Activated CD4-positive, CD25-positive, alpha-beta regulatory T cell treated with anti-CD3 and anti-CD28 coated beads, Interleukin-2, amount 50 U/mL, for 16 hours (primary cell): ENCODE measurements at regions not wholly inside any gene's neighbourhood (a gene's known extent, or its start where the extent isn't known, plus 50 kb on each side); places are given as distances from the start of the nearest gene placed in this dataset.

Experiments used
- DNase-seq: peaks from one replicate; pipeline ENCODE4 v3.0.0-alpha.2; 2020; ENCODE audit warnings: low read depth, low spot score

GRCh38 chr2:64283641-64284361 lies 139.6 kb upstream of the PELI1 start:
- no peak for DNase-seq

- DNase-seq, result no peak
These were observed 140.5 kb upstream of the PELI1 start for GRCh38 chr2:64284751-64285150.

DNA sequence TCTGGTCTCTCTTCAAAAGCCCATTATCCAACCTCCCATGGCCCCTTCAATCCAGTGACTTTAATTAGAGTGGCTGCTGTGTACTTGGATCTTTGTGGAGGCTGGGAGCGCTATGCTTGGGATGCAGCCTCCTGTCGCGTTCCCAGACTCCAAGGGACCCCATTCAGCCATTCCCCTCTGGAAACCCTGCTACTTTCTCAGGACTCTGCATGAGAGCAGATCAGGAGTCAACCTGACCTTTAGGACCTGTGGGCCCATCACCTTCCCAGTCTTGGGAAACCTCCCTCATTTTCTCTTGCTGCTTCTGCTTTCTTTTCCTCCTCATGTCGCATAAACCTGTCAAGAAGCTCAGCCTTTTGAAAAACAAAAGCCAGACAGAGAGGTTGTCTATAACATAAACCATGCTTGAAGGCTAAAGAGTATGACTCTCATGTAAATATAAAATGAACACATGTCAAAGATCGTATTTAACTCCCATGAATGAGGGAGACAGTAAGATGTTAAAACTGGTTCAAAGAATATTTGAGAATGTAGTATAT lies 143.1 kb upstream of the PELI1 start:
- DNase-seq, result no peak

DNA sequence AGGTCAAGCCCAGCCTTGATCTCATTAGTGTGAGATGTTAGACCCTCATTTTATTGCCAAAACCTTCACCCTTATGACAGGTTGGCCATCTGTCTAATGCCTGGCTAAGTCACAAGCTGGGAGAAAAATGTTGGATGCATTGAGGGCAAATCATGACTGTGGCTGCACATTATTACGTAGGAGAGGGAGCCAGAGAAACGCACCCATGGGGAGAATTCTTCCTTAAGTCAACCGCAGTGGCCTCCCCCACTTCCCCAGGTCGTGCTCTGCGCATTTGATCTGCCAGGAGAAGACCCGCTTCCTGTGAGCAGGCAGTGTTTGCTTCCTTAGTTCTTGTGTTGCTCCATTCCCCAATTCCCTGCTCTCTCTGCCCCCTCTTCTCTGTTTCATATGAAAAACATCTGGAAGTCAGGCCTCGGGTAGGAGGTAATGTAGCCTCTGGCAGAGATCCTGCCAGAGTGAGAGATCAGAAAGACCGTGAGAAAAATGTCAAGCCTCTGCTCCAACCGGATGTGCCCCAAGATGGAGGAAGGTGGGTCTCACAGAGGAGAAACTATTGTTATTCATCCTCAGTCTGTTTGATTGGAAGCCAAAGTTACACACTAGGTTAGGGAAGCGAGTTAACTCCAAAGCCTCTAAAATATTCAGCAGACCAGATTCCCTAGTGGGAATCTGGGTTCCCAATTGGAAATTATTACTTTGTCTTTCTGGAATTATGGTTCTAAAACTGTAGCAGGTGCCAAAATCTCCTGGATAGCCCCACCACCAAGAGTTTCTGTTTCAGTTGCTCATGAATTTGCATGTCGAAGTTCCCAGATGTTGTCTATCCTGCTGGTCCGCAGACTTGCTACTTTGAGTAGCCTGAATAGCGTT lies 144.3 kb upstream of the PELI1 start:
- DNase-seq, result no peak

GRCh38 chr2:64289251-64289650 lies 145.0 kb upstream of the PELI1 start:
- no peak for DNase-seq

DNA sequence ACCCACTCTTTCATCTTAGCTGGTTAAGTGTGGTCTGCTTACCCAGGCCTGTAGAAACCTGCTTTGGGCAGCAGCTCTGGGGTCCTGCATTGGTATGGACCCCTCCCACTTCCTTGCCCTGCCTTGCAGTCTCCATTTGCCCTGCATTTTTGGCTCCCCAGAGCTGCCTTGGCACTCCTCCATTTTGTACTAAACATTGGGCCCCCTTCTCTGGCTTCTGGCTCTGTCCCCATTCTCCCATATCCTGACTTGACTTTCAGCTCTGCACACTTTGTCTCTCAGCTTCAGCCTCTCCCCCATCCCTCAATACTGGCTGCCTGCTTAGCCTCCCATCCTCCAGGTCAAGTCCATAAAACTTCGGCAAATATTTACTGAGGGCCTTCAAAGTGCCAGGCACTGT lies 145.5 kb upstream of the PELI1 start:
- DNase-seq, result no peak

GRCh38 chr2:64291181-64291580 lies 147.0 kb upstream of the PELI1 start:
- DNase-seq, result no peak

- DNase-seq, result no peak
These were observed 151.3 kb upstream of the PELI1 start for GRCh38 chr2:64295326-64296139.

DNA sequence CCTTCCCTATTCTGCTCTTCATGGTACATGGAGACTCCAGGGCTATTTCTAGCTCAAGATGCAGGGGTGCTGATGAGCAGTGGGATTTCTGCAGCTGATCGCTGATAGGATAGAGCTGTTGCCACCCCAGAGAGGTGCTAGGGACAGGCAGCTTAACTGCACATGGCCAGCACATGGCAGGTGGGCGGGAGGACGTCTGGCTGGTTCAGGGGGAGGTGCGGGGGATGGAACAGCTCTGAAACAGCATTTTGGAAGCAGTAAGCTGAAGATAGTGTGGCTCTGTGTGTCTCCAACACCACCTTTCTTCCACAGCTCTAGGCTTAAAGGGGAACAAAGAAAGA lies 151.9 kb upstream of the PELI1 start:
- DNase-seq, result no peak

- DNase-seq, result no peak
These were observed 152.6 kb upstream of the PELI1 start for GRCh38 chr2:64296695-64297346.

DNA sequence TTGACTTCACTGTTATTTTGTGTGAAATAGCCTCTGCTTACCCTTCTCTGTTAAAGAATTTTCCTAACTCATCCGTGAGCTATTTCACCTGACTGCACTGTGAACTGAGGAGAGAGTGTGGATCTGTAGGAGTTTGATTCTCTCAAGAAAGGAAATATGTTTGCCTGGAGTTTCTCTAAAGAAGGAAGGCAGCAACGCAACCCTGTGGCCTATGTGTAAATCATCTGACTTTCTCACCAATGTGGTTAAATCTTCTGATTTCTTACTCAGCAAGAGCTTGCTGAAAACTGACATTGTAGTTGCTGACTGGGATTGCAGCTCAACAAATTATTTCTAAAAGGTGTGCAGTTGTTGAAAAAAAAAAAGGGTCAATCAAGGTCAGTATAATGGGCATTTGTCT lies 153.9 kb upstream of the PELI1 start:
- no peak for DNase-seq

GRCh38 chr2:64300066-64300465 lies 153.9 kb upstream of the LGALSL start:
- DNase-seq, result no peak

DNA sequence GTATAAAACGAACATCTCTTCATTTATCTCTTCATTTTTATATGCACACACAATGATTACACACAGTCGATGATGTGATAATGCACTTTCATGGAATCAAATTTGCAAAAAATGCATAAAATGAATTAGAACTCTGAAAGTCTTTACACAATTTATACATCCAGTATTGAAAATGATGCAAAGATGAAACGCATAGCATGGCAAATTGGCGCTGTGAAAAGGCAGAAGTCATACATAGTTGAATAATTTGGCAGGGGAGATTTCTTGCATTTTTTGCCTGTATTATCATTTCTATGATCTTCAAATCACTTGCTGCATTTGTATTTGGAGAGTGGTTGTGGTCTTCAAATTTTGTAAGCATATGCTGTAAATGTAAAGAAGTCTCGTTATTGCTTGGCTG lies 150.7 kb upstream of the LGALSL start:
- DNase-seq, result no peak

DNA sequence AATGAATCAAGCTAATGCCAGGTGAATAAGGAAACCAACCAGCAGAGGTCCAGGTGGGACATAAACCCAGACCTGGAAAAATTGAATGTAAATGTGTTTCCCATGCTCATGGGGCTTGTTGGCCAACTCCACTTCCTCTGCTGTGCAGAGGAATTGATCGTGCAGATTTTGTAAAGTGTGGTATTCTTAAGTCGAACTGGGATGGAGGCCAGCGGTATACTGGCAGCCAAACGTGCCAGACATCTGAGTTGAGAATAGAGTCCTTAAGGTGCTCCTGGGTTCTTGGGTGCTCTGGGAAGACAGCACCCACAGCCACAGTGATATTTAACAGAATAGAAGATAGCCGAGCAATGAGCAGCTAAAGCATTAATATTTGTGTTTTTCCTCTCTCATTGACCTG lies 146.5 kb upstream of the LGALSL start:
- no peak for DNase-seq

- DNase-seq, result no peak
These were observed 142.6 kb upstream of the LGALSL start for GRCh38 chr2:64311191-64311910.

DNA sequence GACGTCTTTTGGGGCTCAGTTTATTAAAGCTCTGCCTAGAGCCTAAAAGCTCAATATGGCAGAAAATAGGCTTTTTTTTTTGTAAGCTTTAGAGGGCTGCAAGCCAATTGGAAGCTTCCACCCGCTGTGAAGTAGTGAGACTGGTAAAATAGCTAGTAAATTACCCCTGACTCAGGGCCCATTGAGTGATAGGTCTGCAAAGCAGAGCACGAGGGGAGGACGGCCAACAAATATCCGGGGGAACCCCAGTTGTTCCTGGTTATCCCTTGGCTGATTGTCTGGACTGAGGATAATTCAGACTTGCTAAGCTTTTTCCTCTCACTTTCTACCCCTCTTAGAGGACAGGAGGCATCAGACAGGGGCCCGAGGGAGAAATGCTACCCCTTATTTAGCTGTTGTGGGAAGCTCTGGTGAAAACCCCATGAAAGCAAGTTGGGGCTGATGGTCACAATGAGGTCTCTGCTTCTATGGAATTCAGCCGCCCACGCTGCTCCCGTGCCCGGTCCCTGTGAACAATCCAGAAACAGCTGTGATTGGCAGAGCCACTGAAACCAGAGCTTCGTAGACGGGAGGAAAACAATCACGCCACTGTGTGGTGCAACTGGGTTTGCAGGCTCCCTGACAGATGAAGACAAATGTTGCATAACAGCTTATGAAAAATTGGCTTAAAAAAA lies 141.9 kb upstream of the LGALSL start:
- DNase-seq, result no peak

- DNase-seq, result no peak
These were observed 141.2 kb upstream of the LGALSL start for GRCh38 chr2:64312622-64313397.

GRCh38 chr2:64313398-64313723 lies 140.6 kb upstream of the LGALSL start:
- DNase-seq, result no peak

GRCh38 chr2:64315291-64315960 lies 138.5 kb upstream of the LGALSL start:
- DNase-seq, result no peak
